PC-9 (cell line): ENCODE measurements at regions not wholly inside any gene's neighbourhood (a gene's known extent, or its start where the extent isn't known, plus 50 kb on each side); places are given as distances from the start of the nearest gene placed in this dataset.

Experiments used
- BruUV-seq: library from RNA; stranded (reverse); fragments of 400-500 nt; replicated peaks from 2 replicates; lab custom pipeline; 2021; lab: Mats Ljungman, UMichigan
- CTCF ChIA-PET: fragments of 300-600 bp; sonication (Branson Sonifier 250); formaldehyde crosslinking; loops from one replicate; lab custom pipeline; 2022; ENCODE audit warnings: antibody characterized with exemption; lab: Charles Lee
- POLR2A ChIA-PET: fragments of 300-600 bp; sonication (Branson Sonifier 250); formaldehyde crosslinking; loops from one replicate; lab custom pipeline; 2022; ENCODE audit warnings: antibody characterized with exemption; ENCODE audit not compliant: unreplicated experiment; lab: Charles Lee
- DNase-seq, 2 experiments: peaks; one replicate each; pipeline versions ENCODE4 v3.0.0 to v3.0.0-alpha.2; 2015 to 2022; ENCODE audit warnings: mixed read lengths in 1 of 2
- H2AFZ ChIP-seq: fragments of 200-600 bp; sonication (generic); 2 replicates; pipeline ENCODE4 v1.8.1; 2017; ENCODE audit warnings: antibody characterized with exemption
- H3F3A ChIP-seq: fragments of 200-600 bp; sonication (generic); 2 replicates; pipeline ENCODE4 v1.8.1; 2017; ENCODE audit warnings: antibody characterized with exemption, mild to moderate bottlenecking, low read depth; ENCODE audit not compliant: insufficient read depth
- H3K27ac ChIP-seq: fragments of 200-600 bp; sonication (generic); 2 replicates; pipeline ENCODE4 v1.6.1; 2016; ENCODE audit warnings: mixed run types
- H3K27me3 ChIP-seq: fragments of 200-600 bp; sonication (generic); 2 replicates; pipeline ENCODE4 v1.6.1; 2016; ENCODE audit warnings: low read depth, mixed run types; ENCODE audit not compliant: insufficient read depth
- H3K36me3 ChIP-seq: fragments of 200-600 bp; sonication (generic); 2 replicates; pipeline ENCODE4 v1.6.1; 2016; ENCODE audit warnings: low read depth, mixed run types
- H3K4me1 ChIP-seq: fragments of 200-600 bp; sonication (generic); replicated peaks from 2 replicates; pipeline ENCODE4 v1.6.1; 2016; ENCODE audit warnings: mixed run types; ENCODE audit not compliant: insufficient read depth
- H3K4me2 ChIP-seq: fragments of 200-600 bp; sonication (generic); 2 replicates; pipeline ENCODE4 v1.6.1; 2017; ENCODE audit warnings: mixed run types
- H3K4me3 ChIP-seq: fragments of 200-600 bp; sonication (generic); 2 replicates; pipeline ENCODE4 v1.6.1; 2016; ENCODE audit warnings: mixed run types
- H3K79me2 ChIP-seq: fragments of 200-600 bp; sonication (generic); 2 replicates; pipeline ENCODE4 v1.6.1; 2017; ENCODE audit warnings: low read depth, mixed run types
- H3K9me2 ChIP-seq: fragments of 200-600 bp; sonication (generic); 2 replicates; pipeline ENCODE4 v1.8.1; 2017; ENCODE audit warnings: mild to moderate bottlenecking; ENCODE audit not compliant: insufficient read depth
- H3K9me3 ChIP-seq: fragments of 200-600 bp; sonication (generic); 2 replicates; pipeline ENCODE4 v1.8.1; 2016; ENCODE audit warnings: low read depth; ENCODE audit not compliant: insufficient read depth
- H4K20me1 ChIP-seq: fragments of 200-600 bp; sonication (generic); 2 replicates; pipeline ENCODE4 v1.8.1; 2017; ENCODE audit not compliant: insufficient read depth
- EZH2 ChIP-seq: fragments of 200-600 bp; sonication (generic); IDR thresholded peaks from 2 replicates; pipeline ENCODE4 v1.8.0; 2017; ENCODE audit warnings: antibody characterized with exemption, low read depth
- intact Hi-C: fragments of 100-400 bp; cut with micrococcal nuclease; formaldehyde crosslinking; loops from one replicate; pipeline ENCODE4 v1.10.0; 2022; ENCODE audit not compliant: unreplicated experiment
- TF ChIP-seq, protein P1 (sequence below): fragments of 200-600 bp; sonication (generic); conservative IDR thresholded peaks from 2 replicates; pipeline ENCODE4 v1.6.1; 2017; ENCODE audit warnings: mixed run types, antibody characterized with exemption, mild to moderate bottlenecking, moderate library complexity

DNA sequence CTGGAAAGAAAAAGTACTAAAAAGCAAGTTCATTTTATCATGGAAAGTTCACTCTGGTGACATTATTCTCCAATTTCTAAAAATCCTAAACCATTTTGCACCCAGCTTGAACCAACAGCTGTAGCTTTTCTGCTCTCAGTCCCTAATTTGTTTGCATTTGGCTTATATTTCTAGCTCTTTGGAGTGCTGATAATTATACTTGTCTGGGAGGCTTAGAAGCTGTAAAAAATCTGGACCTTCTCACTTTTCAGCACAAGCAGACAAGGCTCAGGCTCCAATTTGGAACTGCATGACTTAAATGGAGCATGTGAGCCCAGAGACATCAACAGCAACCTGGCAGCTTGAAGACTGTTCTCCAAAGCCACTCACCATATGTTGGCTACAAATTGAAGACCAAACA is 170.9 kb upstream of the PCDH18 start:
- H3K9me2 ChIP-seq = no peaks in the 10 kb centered on the region
- H3K4me1 ChIP-seq = no peaks in the 10 kb centered on the region
- no peak for DNase-seq
- H3K27me3 ChIP-seq = no peaks in the 10 kb centered on the region
- H4K20me1 ChIP-seq = no peaks in the 10 kb centered on the region
- TF ChIP-seq, protein P1, sequence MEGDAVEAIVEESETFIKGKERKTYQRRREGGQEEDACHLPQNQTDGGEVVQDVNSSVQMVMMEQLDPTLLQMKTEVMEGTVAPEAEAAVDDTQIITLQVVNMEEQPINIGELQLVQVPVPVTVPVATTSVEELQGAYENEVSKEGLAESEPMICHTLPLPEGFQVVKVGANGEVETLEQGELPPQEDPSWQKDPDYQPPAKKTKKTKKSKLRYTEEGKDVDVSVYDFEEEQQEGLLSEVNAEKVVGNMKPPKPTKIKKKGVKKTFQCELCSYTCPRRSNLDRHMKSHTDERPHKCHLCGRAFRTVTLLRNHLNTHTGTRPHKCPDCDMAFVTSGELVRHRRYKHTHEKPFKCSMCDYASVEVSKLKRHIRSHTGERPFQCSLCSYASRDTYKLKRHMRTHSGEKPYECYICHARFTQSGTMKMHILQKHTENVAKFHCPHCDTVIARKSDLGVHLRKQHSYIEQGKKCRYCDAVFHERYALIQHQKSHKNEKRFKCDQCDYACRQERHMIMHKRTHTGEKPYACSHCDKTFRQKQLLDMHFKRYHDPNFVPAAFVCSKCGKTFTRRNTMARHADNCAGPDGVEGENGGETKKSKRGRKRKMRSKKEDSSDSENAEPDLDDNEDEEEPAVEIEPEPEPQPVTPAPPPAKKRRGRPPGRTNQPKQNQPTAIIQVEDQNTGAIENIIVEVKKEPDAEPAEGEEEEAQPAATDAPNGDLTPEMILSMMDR = no peak
- no peak for TF ChIP-seq EZH2
- H2AFZ ChIP-seq = no peak overlapping the region
- BruUV-seq = no TSS peak
- intact Hi-C loops = no loop called here
- no peak overlapping the region for H3K4me2 ChIP-seq
- no peaks in the 10 kb centered on the region for H3K9me3 ChIP-seq
- no peaks in the 10 kb centered on the region for H3F3A ChIP-seq
- CTCF ChIA-PET = no interaction called here
- POLR2A ChIA-PET = no interaction called here
- no peak overlapping the region for H3K4me3 ChIP-seq
- H3K27ac ChIP-seq = no peak overlapping the region
- no peaks in the 10 kb centered on the region for H3K79me2 ChIP-seq
- no peaks in the 10 kb centered on the region for H3K36me3 ChIP-seq

DNA sequence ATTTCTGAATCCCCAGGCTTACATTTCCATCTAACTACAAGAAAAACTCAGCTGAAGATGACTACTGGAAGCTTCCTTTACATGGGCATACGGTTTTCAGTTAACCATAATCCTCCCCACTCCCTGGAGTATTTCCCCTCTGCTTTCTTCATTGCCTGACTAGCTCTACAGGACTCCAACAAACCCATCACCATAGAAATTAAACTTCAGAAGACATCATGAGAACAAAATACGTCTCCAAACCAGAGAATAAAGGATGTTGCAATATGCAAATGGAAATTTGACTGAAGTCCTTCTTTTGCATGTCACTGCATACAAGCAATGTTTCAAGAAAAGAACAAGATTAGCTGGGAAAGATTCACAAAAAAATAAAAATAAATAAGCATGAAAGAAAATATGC is 170.2 kb upstream of the PCDH18 start:
- H3K4me2 ChIP-seq = no peak overlapping the region
- no peak overlapping the region for H2AFZ ChIP-seq
- no peaks in the 10 kb centered on the region for H3K9me2 ChIP-seq
- no peak overlapping the region for H3K27ac ChIP-seq
- TF ChIP-seq, protein P1 = no peak
- no peak for TF ChIP-seq EZH2
- ChIA-PET POLR2A (no interaction called here), CTCF (no interaction called here)
- intact Hi-C loops = no loop called here
- no peaks in the 10 kb centered on the region for H4K20me1 ChIP-seq
- no peak overlapping the region for H3K4me3 ChIP-seq
- no peaks in the 10 kb centered on the region for H3K4me1 ChIP-seq
- no peaks in the 10 kb centered on the region for H3K27me3 ChIP-seq
- no peaks in the 10 kb centered on the region for H3K36me3 ChIP-seq
- no peaks in the 10 kb centered on the region for H3F3A ChIP-seq
- no peaks in the 10 kb centered on the region for H3K79me2 ChIP-seq
- H3K9me3 ChIP-seq = no peaks in the 10 kb centered on the region
- no peak for DNase-seq
- no TSS peak for BruUV-seq

DNA sequence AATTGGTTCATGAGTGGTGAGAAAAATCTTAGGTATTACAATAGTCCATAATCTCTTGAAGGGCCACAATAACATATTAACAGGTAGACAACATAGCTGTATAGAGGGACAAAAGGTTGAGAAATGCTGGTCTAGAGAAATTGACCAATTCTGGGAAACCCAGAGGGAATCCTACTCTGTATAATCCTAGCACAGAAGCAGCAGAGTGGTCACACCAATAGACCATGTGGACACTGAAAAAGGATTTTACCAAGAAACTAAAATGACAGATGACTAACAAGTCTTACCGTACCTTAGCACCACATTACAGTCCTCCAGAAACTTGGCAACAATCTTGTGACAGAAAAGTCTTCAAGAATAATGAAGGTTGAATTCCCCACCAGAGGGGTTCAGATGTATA is 169.1 kb upstream of the PCDH18 start:
- TF ChIP-seq, protein P1 = no peak
- no peak for TF ChIP-seq EZH2
- Histone ChIP-seq H3K79me2 (no peaks in the 10 kb centered on the region), H2AFZ (no peak overlapping the region), H3F3A (no peaks in the 10 kb centered on the region), H3K4me1 (no peaks in the 10 kb centered on the region), H4K20me1 (no peaks in the 10 kb centered on the region), H3K9me3 (no peaks in the 10 kb centered on the region), H3K36me3 (no peaks in the 10 kb centered on the region), H3K9me2 (no peaks in the 10 kb centered on the region), H3K4me3 (no peak overlapping the region), H3K4me2 (no peak overlapping the region), H3K27me3 (no peaks in the 10 kb centered on the region), H3K27ac (no peak overlapping the region)
- ChIA-PET CTCF (no interaction called here), POLR2A (no interaction called here)
- no TSS peak for BruUV-seq
- intact Hi-C loops = no loop called here
- no peak for DNase-seq
